ENCODE measurements at regions not wholly inside any gene's neighbourhood (a gene's known extent, or its start where the extent isn't known, plus 50 kb on each side); places are given as distances from the start of the nearest gene placed in this dataset.

DNA sequence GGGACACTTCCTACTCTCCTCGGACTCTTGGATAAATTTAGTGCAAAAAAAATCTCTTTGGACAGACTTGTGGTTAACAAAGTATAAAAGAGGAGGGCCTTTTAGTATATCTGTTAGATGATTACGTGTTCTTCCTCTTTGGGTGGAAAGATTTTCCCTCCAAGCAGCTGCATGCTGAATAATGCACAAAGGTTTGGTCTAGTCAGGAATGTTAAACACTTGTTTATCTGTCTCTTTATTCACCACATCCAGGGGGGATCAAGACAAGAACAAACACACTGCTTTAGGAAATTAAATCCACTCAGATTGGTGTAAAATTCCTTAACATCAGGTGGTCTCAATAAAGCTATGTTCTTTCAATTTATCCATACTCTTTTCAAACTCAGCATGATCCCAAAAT is 260.9 kb upstream of the CHD6 start:
- no peaks in the 10 kb centered on the region for H3K36me3 Mint-ChIP-seq
- H3K9me3 Mint-ChIP-seq (ENCODE audit: low read depth): no peaks in the 10 kb centered on the region
- no peaks in the 10 kb centered on the region for H3K4me1 Mint-ChIP-seq (ENCODE audit: low read depth)
- H3K27ac Mint-ChIP-seq: no peak overlapping the region
- H3K27me3 Mint-ChIP-seq: peaks cover 5% of the 10 kb centered on the region
- H3K4me3 Mint-ChIP-seq: no peak overlapping the region

DNA sequence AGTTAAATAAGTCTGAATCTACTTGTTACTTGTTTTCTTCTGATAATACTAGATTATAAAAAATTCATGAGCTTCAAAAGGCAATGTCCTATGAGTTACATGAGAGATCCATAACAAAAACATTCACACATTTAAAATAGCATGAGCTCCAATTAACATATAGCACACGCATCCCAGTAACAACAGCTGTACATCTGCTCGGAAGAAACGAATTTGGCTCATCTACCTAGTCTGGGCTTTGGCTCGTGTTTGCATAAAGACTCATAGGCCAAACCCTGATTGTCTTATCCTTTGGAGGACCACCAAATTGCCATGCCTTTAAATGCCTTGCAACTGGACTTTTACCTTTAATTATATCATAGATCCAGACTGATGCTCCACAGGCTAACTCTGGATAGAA is 259.7 kb upstream of the CHD6 start:
- H3K27me3 Mint-ChIP-seq: peaks cover 9% of the 10 kb centered on the region
- H3K4me1 Mint-ChIP-seq (ENCODE audit: low read depth): no peaks in the 10 kb centered on the region

GRCh38 chr20:41874658-41875057 is 256.5 kb upstream of the CHD6 start:
- Mint-ChIP-seq H3K4me3 (no peak overlapping the region), H3K9me3 (ENCODE audit: low read depth) (peaks cover 6% of the 10 kb centered on the region), H3K4me1 (ENCODE audit: low read depth) (no peaks in the 10 kb centered on the region), H3K27me3 (peaks cover 11% of the 10 kb centered on the region), H3K27ac (no peak overlapping the region), H3K36me3 (no peaks in the 10 kb centered on the region)

More for the DNA sequence above, 259.7 kb upstream of the CHD6 start:
- H3K9me3 Mint-ChIP-seq (ENCODE audit: low read depth): no peaks in the 10 kb centered on the region
- no peak overlapping the region for H3K4me3 Mint-ChIP-seq
- no peaks in the 10 kb centered on the region for H3K36me3 Mint-ChIP-seq
- H3K27ac Mint-ChIP-seq: no peak overlapping the region

GRCh38 chr20:41872930-41873329 is 254.8 kb upstream of the CHD6 start:
- Mint-ChIP-seq H3K4me3 (no peak overlapping the region), H3K4me1 (ENCODE audit: low read depth) (no peaks in the 10 kb centered on the region), H3K27ac (no peak overlapping the region), H3K36me3 (no peaks in the 10 kb centered on the region), H3K9me3 (ENCODE audit: low read depth) (peaks cover 16% of the 10 kb centered on the region), H3K27me3 (peaks cover 12% of the 10 kb centered on the region)

DNA sequence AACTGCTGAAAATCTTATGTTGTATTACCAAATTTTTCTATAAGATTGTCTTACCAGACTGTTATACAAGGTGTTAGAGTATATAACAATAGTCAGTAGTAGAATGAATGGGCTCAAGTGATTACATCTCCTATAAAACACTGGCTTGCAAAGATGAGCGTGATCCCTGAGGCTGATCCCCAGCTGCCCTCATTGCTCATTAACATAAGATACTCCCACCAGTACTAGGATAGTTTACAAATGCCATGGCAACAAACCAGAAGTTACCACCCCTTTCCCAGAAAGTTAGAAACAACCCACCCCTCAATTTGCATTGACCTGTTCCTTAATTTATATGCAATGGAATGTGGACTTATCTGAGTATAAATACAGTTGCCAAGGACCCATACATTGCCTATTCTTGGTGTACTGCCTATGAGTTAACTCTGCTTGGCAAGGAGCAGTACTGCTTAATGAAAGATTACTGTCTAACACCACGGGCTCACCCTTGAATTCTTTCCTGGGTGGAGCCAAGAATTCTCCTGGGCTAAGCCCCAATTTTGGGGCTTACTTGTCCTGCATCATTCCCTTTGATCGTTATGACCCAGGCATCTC is 252.8 kb upstream of the CHD6 start:
- Mint-ChIP-seq H3K27me3 (peaks cover 10% of the 10 kb centered on the region), H3K36me3 (no peaks in the 10 kb centered on the region)

DNA sequence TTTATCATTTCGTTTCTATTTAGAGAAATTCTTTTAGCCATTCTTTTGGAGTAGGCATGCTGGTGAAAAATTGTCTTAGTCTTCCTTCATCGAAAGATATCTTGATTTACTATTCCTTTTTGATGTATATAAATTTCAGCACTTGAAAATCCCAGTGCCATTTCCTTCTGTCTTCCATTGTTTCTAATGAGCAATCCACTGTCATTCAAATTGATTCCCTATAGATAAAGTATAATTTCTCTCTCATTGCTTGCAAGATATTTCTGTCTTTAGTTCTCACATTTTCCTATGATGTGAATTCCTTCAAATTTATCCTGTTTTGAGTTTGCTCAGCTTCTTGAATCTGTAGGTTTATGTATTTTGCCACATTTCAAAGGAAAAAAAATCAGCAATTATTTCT is 251.1 kb upstream of the CHD6 start:
- H3K27me3 Mint-ChIP-seq: peaks cover 12% of the 10 kb centered on the region
- H3K9me3 Mint-ChIP-seq (ENCODE audit: low read depth): peaks cover 19% of the 10 kb centered on the region
- H3K4me3 Mint-ChIP-seq: no peak overlapping the region
- H3K4me1 Mint-ChIP-seq (ENCODE audit: low read depth): no peaks in the 10 kb centered on the region
- H3K36me3 Mint-ChIP-seq: no peaks in the 10 kb centered on the region
- H3K27ac Mint-ChIP-seq: no peak overlapping the region

More for the DNA sequence above, 252.8 kb upstream of the CHD6 start:
- no peaks in the 10 kb centered on the region for H3K4me1 Mint-ChIP-seq (ENCODE audit: low read depth)
- peaks cover 19% of the 10 kb centered on the region for H3K9me3 Mint-ChIP-seq (ENCODE audit: low read depth)
- H3K4me3 Mint-ChIP-seq: no peak overlapping the region
- no peak overlapping the region for H3K27ac Mint-ChIP-seq

DNA sequence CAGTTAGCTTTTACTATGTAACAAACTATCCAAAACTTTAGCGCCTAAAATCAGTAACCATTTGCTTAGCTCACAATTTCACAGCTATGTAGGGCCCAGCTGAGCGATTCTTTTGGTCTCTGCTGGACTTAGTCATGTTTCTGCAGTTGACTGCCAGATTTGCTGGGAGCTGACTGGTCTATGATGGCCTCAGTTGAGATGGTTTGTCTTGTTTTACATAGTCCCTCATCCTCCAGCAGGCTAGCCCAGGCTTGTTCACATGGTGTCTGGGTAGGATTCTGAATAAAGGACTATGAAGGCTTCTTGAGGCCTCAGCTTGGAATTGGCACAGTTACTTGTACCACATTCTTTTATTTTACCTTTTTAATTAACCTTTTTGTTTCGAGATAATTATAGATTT is 247.8 kb upstream of the CHD6 start:
- peaks cover 19% of the 10 kb centered on the region for H3K9me3 Mint-ChIP-seq (ENCODE audit: low read depth)
- H3K27me3 Mint-ChIP-seq: peaks cover 4% of the 10 kb centered on the region
- no peaks in the 10 kb centered on the region for H3K4me1 Mint-ChIP-seq (ENCODE audit: low read depth)
- H3K36me3 Mint-ChIP-seq: no peaks in the 10 kb centered on the region
- H3K4me3 Mint-ChIP-seq: no peak overlapping the region
- H3K27ac Mint-ChIP-seq: no peak overlapping the region

DNA sequence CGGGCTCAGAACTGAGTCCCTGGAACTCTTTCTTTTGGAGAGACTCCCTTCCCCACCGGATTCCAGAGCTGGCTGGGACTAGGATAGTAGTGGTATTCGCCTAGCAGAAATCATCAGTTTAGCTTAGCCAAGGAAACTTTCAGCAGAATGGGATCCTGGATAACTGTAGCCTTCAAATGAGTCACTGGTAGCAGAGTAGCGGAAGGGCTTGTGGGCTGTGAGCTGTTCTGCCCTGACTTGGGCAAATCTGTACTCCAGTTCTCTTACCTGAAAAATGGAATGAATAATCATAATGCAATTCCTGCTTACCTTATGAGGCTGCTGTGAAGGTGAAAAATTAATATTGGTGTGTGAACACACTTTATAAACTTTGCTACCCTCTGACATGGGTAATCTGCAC is 244.3 kb upstream of the CHD6 start:
- Mint-ChIP-seq H3K4me1 (ENCODE audit: low read depth) (no peaks in the 10 kb centered on the region), H3K27ac (no peak overlapping the region), H3K9me3 (ENCODE audit: low read depth) (no peaks in the 10 kb centered on the region), H3K4me3 (no peak overlapping the region), H3K36me3 (no peaks in the 10 kb centered on the region), H3K27me3 (peaks cover 2% of the 10 kb centered on the region)

DNA sequence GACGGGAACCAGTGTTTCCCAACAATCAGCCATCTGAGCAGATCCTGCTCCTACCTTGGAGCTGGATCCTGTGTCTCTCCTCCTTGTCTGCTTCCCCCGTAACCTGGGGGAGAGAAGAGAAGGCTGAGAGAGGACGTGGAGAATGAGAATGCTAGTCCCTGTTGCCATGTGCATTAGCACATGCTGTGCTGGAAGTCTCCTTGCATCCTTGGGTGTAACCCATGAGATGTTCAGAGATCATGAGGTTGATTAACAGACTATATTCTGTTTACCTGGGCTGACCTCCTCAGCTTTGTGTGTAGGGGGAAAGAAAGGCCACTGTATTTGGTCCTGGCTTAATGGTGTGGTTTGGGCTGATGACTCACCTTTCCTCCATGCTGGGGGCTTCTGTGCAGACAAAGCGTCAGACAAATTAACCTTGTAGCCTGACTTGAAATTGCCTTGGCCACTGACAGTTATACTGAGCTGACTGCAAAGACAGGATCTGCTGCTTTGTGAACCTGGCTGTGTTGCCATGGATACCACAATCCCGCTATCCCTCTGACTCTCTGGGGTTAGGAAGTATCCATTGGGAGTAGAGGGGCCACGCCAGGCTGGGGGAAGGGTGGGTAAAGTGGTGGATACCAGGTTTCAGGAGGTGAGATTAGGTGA is 243.7 kb upstream of the CHD6 start:
- H3K4me1 Mint-ChIP-seq (ENCODE audit: low read depth): no peaks in the 10 kb centered on the region
- H3K27me3 Mint-ChIP-seq: peaks cover 5% of the 10 kb centered on the region
- H3K9me3 Mint-ChIP-seq (ENCODE audit: low read depth): no peaks in the 10 kb centered on the region
- H3K27ac Mint-ChIP-seq: no peak overlapping the region
- H3K36me3 Mint-ChIP-seq: no peaks in the 10 kb centered on the region
- H3K4me3 Mint-ChIP-seq: no peak overlapping the region

DNA sequence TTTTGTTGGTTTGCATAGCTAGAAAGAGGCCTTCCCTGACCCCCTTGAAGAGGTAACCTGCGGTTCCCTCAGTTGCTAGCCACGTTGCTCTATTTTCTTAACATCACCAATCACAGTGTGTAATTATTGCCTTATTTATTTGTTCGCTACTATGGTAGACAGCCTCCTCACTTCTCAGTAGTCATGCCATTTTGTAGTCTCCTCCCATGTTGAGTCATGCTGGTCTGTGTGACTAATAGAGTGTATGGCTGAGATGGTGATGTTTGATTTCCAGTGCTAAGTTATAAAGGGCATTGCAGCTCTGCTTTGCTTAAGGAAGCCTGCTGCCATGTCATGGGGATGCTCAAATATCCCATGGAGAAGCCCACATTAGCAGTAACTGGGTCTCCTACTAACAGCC is 236.6 kb upstream of the CHD6 start:
- Mint-ChIP-seq H3K27me3 (peaks cover 21% of the 10 kb centered on the region), H3K27ac (no peak overlapping the region), H3K9me3 (ENCODE audit: low read depth) (no peaks in the 10 kb centered on the region), H3K36me3 (no peaks in the 10 kb centered on the region), H3K4me3 (no peak overlapping the region), H3K4me1 (ENCODE audit: low read depth) (no peaks in the 10 kb centered on the region)

- no peaks in the 10 kb centered on the region for H3K36me3 Mint-ChIP-seq
- no peaks in the 10 kb centered on the region for H3K4me1 Mint-ChIP-seq (ENCODE audit: low read depth)
- peaks cover 21% of the 10 kb centered on the region for H3K27me3 Mint-ChIP-seq
- H3K4me3 Mint-ChIP-seq: no peak overlapping the region
- no peaks in the 10 kb centered on the region for H3K9me3 Mint-ChIP-seq (ENCODE audit: low read depth)
- no peak overlapping the region for H3K27ac Mint-ChIP-seq
Measured at GRCh38 chr20:41853806-41854205, 235.6 kb upstream of the CHD6 start.

- Mint-ChIP-seq H3K4me1 (ENCODE audit: low read depth) (no peaks in the 10 kb centered on the region), H3K36me3 (no peaks in the 10 kb centered on the region), H3K27ac (no peak overlapping the region), H3K9me3 (ENCODE audit: low read depth) (no peaks in the 10 kb centered on the region), H3K4me3 (no peak overlapping the region), H3K27me3 (peaks cover 10% of the 10 kb centered on the region)
Measured at GRCh38 chr20:41848180-41848579, 230.0 kb upstream of the CHD6 start.

DNA sequence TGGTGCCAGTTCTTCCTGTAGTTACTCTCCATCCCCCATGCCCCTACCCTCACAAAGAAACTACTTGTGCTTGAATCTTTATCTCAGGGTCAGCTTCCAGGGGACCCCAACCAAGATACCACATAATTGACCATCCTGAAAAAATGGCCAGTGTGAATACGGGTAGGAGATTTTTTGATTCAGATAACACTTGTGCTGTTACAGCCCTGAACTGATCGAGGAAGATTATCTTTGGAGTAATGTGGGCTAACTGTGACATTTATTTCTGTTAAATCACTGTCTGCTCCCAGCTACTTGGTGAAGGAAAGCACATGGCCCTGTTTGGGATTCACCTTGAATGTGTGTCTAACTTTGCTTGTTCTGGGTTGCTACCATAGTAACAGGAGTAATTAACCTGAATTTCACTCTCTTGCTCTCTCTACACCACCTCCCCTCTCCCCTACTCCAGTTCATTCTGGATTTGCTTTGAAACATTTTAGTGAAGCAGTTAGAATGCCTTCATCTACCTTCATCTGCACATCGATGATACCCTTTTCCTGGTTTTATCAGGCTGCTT is 219.6 kb upstream of the CHD6 start:
- Mint-ChIP-seq H3K27me3 (peaks cover 17% of the 10 kb centered on the region), H3K9me3 (ENCODE audit: low read depth) (no peaks in the 10 kb centered on the region), H3K4me1 (ENCODE audit: low read depth) (no peaks in the 10 kb centered on the region), H3K27ac (no peak overlapping the region), H3K36me3 (no peaks in the 10 kb centered on the region), H3K4me3 (no peak overlapping the region)

GRCh38 chr20:41833739-41834138 is 215.6 kb upstream of the CHD6 start:
- Mint-ChIP-seq H3K36me3 (no peaks in the 10 kb centered on the region), H3K4me1 (ENCODE audit: low read depth) (no peaks in the 10 kb centered on the region), H3K9me3 (ENCODE audit: low read depth) (no peaks in the 10 kb centered on the region), H3K27ac (no peak overlapping the region), H3K4me3 (no peak overlapping the region), H3K27me3 (peaks cover 6% of the 10 kb centered on the region)

DNA sequence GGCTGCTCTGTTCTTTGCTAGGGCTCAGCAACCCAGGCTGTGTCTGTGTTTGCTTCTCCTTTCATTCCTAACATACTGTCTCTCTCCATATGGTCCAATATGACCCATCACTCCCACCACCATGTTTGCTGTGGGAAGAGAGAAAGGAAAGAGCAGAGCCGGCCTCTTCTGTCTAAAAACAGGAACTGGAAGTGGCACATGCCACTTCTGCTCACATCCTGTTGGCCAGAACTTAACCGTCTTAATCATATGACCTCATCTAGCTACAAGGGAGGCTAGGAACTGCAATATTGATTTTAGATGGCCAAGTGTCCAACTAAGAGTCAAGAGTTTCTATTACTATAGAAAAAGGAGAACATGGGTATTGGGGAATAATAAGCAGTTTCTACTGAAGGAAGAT is 212.5 kb upstream of the CHD6 start:
- H3K4me3 Mint-ChIP-seq: no peak overlapping the region
- H3K27me3 Mint-ChIP-seq: peaks cover 4% of the 10 kb centered on the region
- H3K9me3 Mint-ChIP-seq (ENCODE audit: low read depth): no peaks in the 10 kb centered on the region
- no peaks in the 10 kb centered on the region for H3K4me1 Mint-ChIP-seq (ENCODE audit: low read depth)
- no peaks in the 10 kb centered on the region for H3K36me3 Mint-ChIP-seq
- H3K27ac Mint-ChIP-seq: no peak overlapping the region

DNA sequence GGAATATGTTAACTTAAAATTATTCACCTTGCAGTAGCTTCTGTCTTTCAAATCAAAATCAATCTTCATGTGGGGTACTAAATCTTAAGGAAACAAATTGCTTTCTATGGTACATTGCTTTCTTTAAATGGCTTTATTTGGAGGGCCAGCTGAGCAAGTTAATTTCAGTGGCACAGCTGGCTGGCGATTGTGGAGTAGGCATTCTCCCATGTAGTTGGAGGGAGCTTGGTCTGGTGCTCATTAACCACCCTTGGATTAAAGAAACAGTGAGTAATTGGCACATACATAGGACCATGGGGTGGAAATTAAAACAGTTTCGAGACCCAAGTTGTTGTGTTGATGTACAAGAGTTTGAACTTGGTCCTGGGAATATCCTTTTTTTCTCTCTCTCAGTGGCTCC is 201.3 kb upstream of the CHD6 start:
- no peak overlapping the region for H3K4me3 Mint-ChIP-seq
- H3K27me3 Mint-ChIP-seq: peaks cover 3% of the 10 kb centered on the region
- H3K9me3 Mint-ChIP-seq (ENCODE audit: low read depth): no peaks in the 10 kb centered on the region
- H3K4me1 Mint-ChIP-seq (ENCODE audit: low read depth): no peaks in the 10 kb centered on the region
- H3K36me3 Mint-ChIP-seq: no peaks in the 10 kb centered on the region
- no peak overlapping the region for H3K27ac Mint-ChIP-seq

Data from activated naive CD8-positive, alpha-beta T cell (primary cell).